DOHH2 (cell line): ENCODE measurements at regions not wholly inside any gene's neighbourhood (a gene's known extent, or its start where the extent isn't known, plus 50 kb on each side); places are given as distances from the start of the nearest gene placed in this dataset.

Experiments
- H3F3A ChIP-seq: fragments of 200-600 bp; sonication (generic), shearing (Covaris generic); 2 replicates; pipeline ENCODE4 v1.6.0; 2016; ENCODE audit warnings: antibody characterized with exemption, mild to moderate bottlenecking; ENCODE audit not compliant: control insufficient read depth, insufficient read depth
- H3K27ac ChIP-seq: fragments of 200-600 bp; sonication (generic); 2 replicates; pipeline ENCODE4 v1.5.1; 2014; ENCODE audit warnings: low read depth, mild to moderate bottlenecking, low read length, moderate library complexity
- H3K27me3 ChIP-seq: fragments of 200-600 bp; sonication (generic); 2 replicates; pipeline ENCODE4 v1.6.1; 2014; ENCODE audit warnings: mild to moderate bottlenecking, low read length, mixed read lengths; ENCODE audit not compliant: control insufficient read depth
- H3K36me3 ChIP-seq: fragments of 200-600 bp; sonication (generic); 2 replicates; pipeline ENCODE4 v1.6.1; 2014; ENCODE audit warnings: mild to moderate bottlenecking, low read length, moderate library complexity, mixed read lengths; ENCODE audit not compliant: control insufficient read depth
- H3K4me1 ChIP-seq: fragments of 200-600 bp; sonication (generic); 2 replicates; pipeline ENCODE4 v1.6.1; 2014; ENCODE audit warnings: mild to moderate bottlenecking, low read length, mixed read lengths; ENCODE audit not compliant: control insufficient read depth
- H3K4me2 ChIP-seq: fragments of 200-600 bp; sonication (generic); 2 replicates; pipeline ENCODE4 v1.6.0; 2014; ENCODE audit warnings: mild to moderate bottlenecking, low read length, moderate library complexity
- H3K4me3 ChIP-seq: fragments of 200-600 bp; sonication (generic); 2 replicates; pipeline ENCODE4 v1.5.1; 2014; ENCODE audit warnings: mild to moderate bottlenecking, low read length, mixed read lengths
- H3K79me2 ChIP-seq: fragments of 200-600 bp; sonication (generic); 2 replicates; pipeline ENCODE4 v1.6.1; 2014; ENCODE audit warnings: mild to moderate bottlenecking, low read length, mixed read lengths; ENCODE audit not compliant: control insufficient read depth
- H3K9me2 ChIP-seq: fragments of 200-600 bp; sonication (generic); replicated peaks from 2 replicates; pipeline ENCODE4 v1.6.1; 2014; ENCODE audit warnings: mild to moderate bottlenecking, low read length, mixed read lengths; ENCODE audit not compliant: control insufficient read depth
- H3K9me3 ChIP-seq: fragments of 200-600 bp; sonication (generic); 2 replicates; pipeline ENCODE4 v1.6.1; 2014; ENCODE audit warnings: antibody characterized with exemption, low read length, mixed read lengths; ENCODE audit not compliant: control insufficient read depth, insufficient read depth
- H4K20me1 ChIP-seq: fragments of 200-600 bp; sonication (generic); 2 replicates; pipeline ENCODE4 v1.6.0; 2014; ENCODE audit warnings: low read depth, mild to moderate bottlenecking, antibody characterized with exemption, low read length, moderate library complexity; ENCODE audit not compliant: control insufficient read depth, insufficient read depth
- CTCF ChIP-seq: fragments of 200-600 bp; sonication (generic); IDR thresholded peaks from one replicate; pipeline ENCODE4 v1.5.1; 2014; ENCODE audit warnings: antibody characterized with exemption, mild to moderate bottlenecking, low read depth, low read length; ENCODE audit not compliant: poor library complexity, severe bottlenecking
- EZH2phosphoT487 ChIP-seq: fragments of 200-600 bp; sonication (generic); IDR thresholded peaks from 2 replicates; pipeline ENCODE4 v1.6.1; 2017; ENCODE audit warnings: borderline replicate concordance, mild to moderate bottlenecking, antibody characterized with exemption, low read length, moderate library complexity, mixed read lengths

GRCh38 chr21:16509476-16509875 lies 779.7 kb downstream of the USP25 start:
- H3K27ac ChIP-seq: no peak overlapping the region
- H3K4me3 ChIP-seq: no peak overlapping the region
- no peaks in the 10 kb centered on the region for H3K27me3 ChIP-seq
- H3K36me3 ChIP-seq: no peaks in the 10 kb centered on the region
- no peaks in the 10 kb centered on the region for H3F3A ChIP-seq
- H3K4me2 ChIP-seq: no peak overlapping the region
- no peaks in the 10 kb centered on the region for H3K79me2 ChIP-seq
- no peaks in the 10 kb centered on the region for H4K20me1 ChIP-seq
- H3K9me3 ChIP-seq: no peaks in the 10 kb centered on the region; the same call in 1 of the 2 replicates
- H3K9me2 ChIP-seq: no peaks in the 10 kb centered on the region
- TF ChIP-seq CTCF (no peak), EZH2phosphoT487 (no peak)
- no peaks in the 10 kb centered on the region for H3K4me1 ChIP-seq

- H3K9me3 ChIP-seq: no peaks in the 10 kb centered on the region; the same call in 1 of the 2 replicates
- H3K27me3 ChIP-seq: no peaks in the 10 kb centered on the region
- H3K79me2 ChIP-seq: no peaks in the 10 kb centered on the region
- no peaks in the 10 kb centered on the region for H3K36me3 ChIP-seq
- H4K20me1 ChIP-seq: no peaks in the 10 kb centered on the region
- TF ChIP-seq CTCF (no peak), EZH2phosphoT487 (no peak)
- no peak overlapping the region for H3K4me2 ChIP-seq
- H3F3A ChIP-seq: no peaks in the 10 kb centered on the region
- no peak overlapping the region for H3K4me3 ChIP-seq
- no peaks in the 10 kb centered on the region for H3K9me2 ChIP-seq
- H3K4me1 ChIP-seq: no peaks in the 10 kb centered on the region
- no peak overlapping the region for H3K27ac ChIP-seq
Measured at GRCh38 chr21:16514316-16514715, 784.5 kb downstream of the USP25 start.

- TF ChIP-seq CTCF (no peak), EZH2phosphoT487 (no peak)
- H3K36me3 ChIP-seq: no peaks in the 10 kb centered on the region
- no peak overlapping the region for H3K27ac ChIP-seq
- H3K4me2 ChIP-seq: no peak overlapping the region
- no peaks in the 10 kb centered on the region for H3K4me1 ChIP-seq
- H3K27me3 ChIP-seq: no peaks in the 10 kb centered on the region
- no peaks in the 10 kb centered on the region for H3K9me2 ChIP-seq
- no peaks in the 10 kb centered on the region; the same call in 1 of the 2 replicates for H3K9me3 ChIP-seq
- no peaks in the 10 kb centered on the region for H4K20me1 ChIP-seq
- H3F3A ChIP-seq: no peaks in the 10 kb centered on the region
- H3K79me2 ChIP-seq: no peaks in the 10 kb centered on the region
- no peak overlapping the region for H3K4me3 ChIP-seq
Measured at GRCh38 chr21:16517383-16517782, 787.6 kb downstream of the USP25 start.

GRCh38 chr21:16519036-16519435 lies 789.3 kb downstream of the USP25 start:
- Histone ChIP-seq H3K27me3 (no peaks in the 10 kb centered on the region), H3K4me1 (no peaks in the 10 kb centered on the region), H3K9me3 (no peaks in the 10 kb centered on the region; the same call in 1 of the 2 replicates), H3K9me2 (no peaks in the 10 kb centered on the region), H3K79me2 (no peaks in the 10 kb centered on the region), H3F3A (no peaks in the 10 kb centered on the region), H3K36me3 (no peaks in the 10 kb centered on the region), H3K4me2 (no peak overlapping the region), H3K27ac (no peak overlapping the region), H4K20me1 (no peaks in the 10 kb centered on the region), H3K4me3 (no peak overlapping the region)
- no peak for TF ChIP-seq EZH2phosphoT487
- no peak for TF ChIP-seq CTCF
